Astrocyte (in vitro differentiated cells and primary cell): ENCODE measurements at regions not wholly inside any gene's neighbourhood (a gene's known extent, or its start where the extent isn't known, plus 50 kb on each side); places are given as distances from the start of the nearest gene placed in this dataset.

ENCODE experiments used
- CTCF ChIP-seq: IDR thresholded peaks from 2 replicates; pipeline ENCODE4 v1.5.1; 2011; ENCODE audit warnings: low read depth, mild to moderate bottlenecking, inconsistent platforms, low read length, moderate library complexity; ENCODE audit not compliant: insufficient read depth
- EZH2 ChIP-seq: IDR thresholded peaks from 2 replicates; pipeline ENCODE4 v1.6.1; 2012; ENCODE audit warnings: mild to moderate bottlenecking, low read length, inconsistent platforms; ENCODE audit not compliant: insufficient read depth

- no peak for TF ChIP-seq EZH2
- TF ChIP-seq CTCF: no peak
These were observed 173.4 kb upstream of the TP63 start for GRCh38 chr3:189457631-189458412.
